Pulmonary artery endothelial cell (primary cell): ENCODE measurements at regions not wholly inside any gene's neighbourhood (a gene's known extent, or its start where the extent isn't known, plus 50 kb on each side); places are given as distances from the start of the nearest gene placed in this dataset.
A peak's percentile ranks its signal among the peaks of the same experiment; 100 is the strongest.
"Not testable (repeated sequence)": the region's sequence is repeated elsewhere in the genome, so short reads cannot be mapped to it uniquely, and the experiment has no call there.

Source experiments
- DNase-seq: peaks from one replicate; pipeline ENCODE4 v3.0.0-alpha.2; 2011; ENCODE audit warnings: low read depth, low spot score

- DNase-seq, result no peak
These were observed 87.1 kb upstream of the ZNF281 start for GRCh38 chr1:200496937-200497336.

- DNase-seq, result no peak
These were observed 86.1 kb upstream of the ZNF281 start for GRCh38 chr1:200495901-200496300.

- no peak for DNase-seq
These were observed 83.5 kb upstream of the ZNF281 start for GRCh38 chr1:200493344-200493743.

- DNase-seq, result no peak
These were observed 81.3 kb upstream of the ZNF281 start for GRCh38 chr1:200491103-200491502.

GRCh38 chr1:200490183-200490582, 80.3 kb upstream of the ZNF281 start:
- DNase-seq, result no peak

GRCh38 chr1:200488375-200489165, 78.7 kb upstream of the ZNF281 start:
- peak; percentile 41 for DNase-seq

GRCh38 chr1:200487650-200488049, 77.8 kb upstream of the ZNF281 start:
- DNase-seq, result no peak

- DNase-seq, result no peak
These were observed 76.8 kb upstream of the ZNF281 start for GRCh38 chr1:200486634-200487033.

- DNase-seq, result not testable (repeated sequence)
These were observed 74.7 kb upstream of the ZNF281 start for GRCh38 chr1:200484438-200484946.

- DNase-seq, result peak; percentile 90
These were observed 73.8 kb upstream of the ZNF281 start for GRCh38 chr1:200483491-200484143.

GRCh38 chr1:200480964-200481363, 71.1 kb upstream of the ZNF281 start:
- no peak for DNase-seq

- DNase-seq, result no peak
These were observed 70.0 kb upstream of the ZNF281 start for GRCh38 chr1:200479816-200480215.

GRCh38 chr1:200478945-200479558, 69.2 kb upstream of the ZNF281 start:
- no peak for DNase-seq

- DNase-seq, result no peak
These were observed 68.4 kb upstream of the ZNF281 start for GRCh38 chr1:200478239-200478623.

- no peak for DNase-seq
These were observed 64.8 kb upstream of the ZNF281 start for GRCh38 chr1:200474633-200475032.

GRCh38 chr1:200473698-200474371, 64.0 kb upstream of the ZNF281 start:
- DNase-seq, result no peak

GRCh38 chr1:200471739-200472138, 61.9 kb upstream of the ZNF281 start:
- DNase-seq, result no peak

GRCh38 chr1:200468264-200469001, 58.6 kb upstream of the ZNF281 start:
- DNase-seq, result no peak

- no peak for DNase-seq
These were observed 55.1 kb upstream of the ZNF281 start for GRCh38 chr1:200464784-200465400.
